ENCODE measurements at regions not wholly inside any gene's neighbourhood (a gene's known extent, or its start where the extent isn't known, plus 50 kb on each side); places are given as distances from the start of the nearest gene placed in this dataset.
"Not testable (repeated sequence)": the region's sequence is repeated elsewhere in the genome, so short reads cannot be mapped to it uniquely, and the experiment has no call there.

DNA sequence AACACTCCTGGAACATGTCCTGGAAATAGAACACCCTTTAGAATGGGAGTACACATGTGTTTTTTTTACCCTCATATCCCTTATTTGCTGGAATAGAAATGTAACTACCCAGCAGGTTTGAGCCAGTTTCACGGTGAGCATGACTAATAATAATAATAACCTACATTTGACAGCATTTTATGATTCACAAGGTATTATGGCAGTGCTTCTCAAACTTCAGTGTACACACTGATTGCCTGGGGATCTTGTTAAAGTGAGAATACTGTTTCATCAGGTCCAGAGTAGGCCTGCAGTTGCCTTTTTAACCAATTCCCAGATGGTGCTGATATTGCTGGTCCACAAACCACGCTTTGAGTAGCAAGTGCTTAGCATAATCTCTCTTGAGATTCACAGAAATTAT is 63.9 kb downstream of the NFKBIZ start:
- no peaks in the 10 kb centered on the region for H3K27me3 Mint-ChIP-seq (ENCODE audit: unreplicated experiment)
- no peak overlapping the region for H3K4me3 Mint-ChIP-seq (ENCODE audit: unreplicated experiment)
- H3K27ac Mint-ChIP-seq (ENCODE audit: unreplicated experiment) = no peak overlapping the region
- no peaks in the 10 kb centered on the region for H3K9me3 Mint-ChIP-seq (ENCODE audit: unreplicated experiment)
- TF ChIP-seq, protein P1, sequence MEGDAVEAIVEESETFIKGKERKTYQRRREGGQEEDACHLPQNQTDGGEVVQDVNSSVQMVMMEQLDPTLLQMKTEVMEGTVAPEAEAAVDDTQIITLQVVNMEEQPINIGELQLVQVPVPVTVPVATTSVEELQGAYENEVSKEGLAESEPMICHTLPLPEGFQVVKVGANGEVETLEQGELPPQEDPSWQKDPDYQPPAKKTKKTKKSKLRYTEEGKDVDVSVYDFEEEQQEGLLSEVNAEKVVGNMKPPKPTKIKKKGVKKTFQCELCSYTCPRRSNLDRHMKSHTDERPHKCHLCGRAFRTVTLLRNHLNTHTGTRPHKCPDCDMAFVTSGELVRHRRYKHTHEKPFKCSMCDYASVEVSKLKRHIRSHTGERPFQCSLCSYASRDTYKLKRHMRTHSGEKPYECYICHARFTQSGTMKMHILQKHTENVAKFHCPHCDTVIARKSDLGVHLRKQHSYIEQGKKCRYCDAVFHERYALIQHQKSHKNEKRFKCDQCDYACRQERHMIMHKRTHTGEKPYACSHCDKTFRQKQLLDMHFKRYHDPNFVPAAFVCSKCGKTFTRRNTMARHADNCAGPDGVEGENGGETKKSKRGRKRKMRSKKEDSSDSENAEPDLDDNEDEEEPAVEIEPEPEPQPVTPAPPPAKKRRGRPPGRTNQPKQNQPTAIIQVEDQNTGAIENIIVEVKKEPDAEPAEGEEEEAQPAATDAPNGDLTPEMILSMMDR (IDR thresholded peaks at IDR 0.05; ENCODE audit: partially characterized antibody, unreplicated experiment) = no peak
- H3K36me3 Mint-ChIP-seq (ENCODE audit: unreplicated experiment) = no peaks in the 10 kb centered on the region
- no peaks in the 10 kb centered on the region for H3K4me1 Mint-ChIP-seq (ENCODE audit: low read depth, unreplicated experiment)
- DNase-seq = no peak

- H3K27me3 Mint-ChIP-seq (ENCODE audit: unreplicated experiment); H3K9me3 Mint-ChIP-seq (ENCODE audit: unreplicated experiment); H3K36me3 Mint-ChIP-seq (ENCODE audit: unreplicated experiment); H3K4me3 Mint-ChIP-seq (ENCODE audit: unreplicated experiment); H3K27ac Mint-ChIP-seq (ENCODE audit: unreplicated experiment); DNase-seq; H3K4me1 Mint-ChIP-seq (ENCODE audit: low read depth, unreplicated experiment): not testable (repeated sequence)
Observed at GRCh38 chr3:101917761-101918160, 68.4 kb downstream of the NFKBIZ start.

DNA sequence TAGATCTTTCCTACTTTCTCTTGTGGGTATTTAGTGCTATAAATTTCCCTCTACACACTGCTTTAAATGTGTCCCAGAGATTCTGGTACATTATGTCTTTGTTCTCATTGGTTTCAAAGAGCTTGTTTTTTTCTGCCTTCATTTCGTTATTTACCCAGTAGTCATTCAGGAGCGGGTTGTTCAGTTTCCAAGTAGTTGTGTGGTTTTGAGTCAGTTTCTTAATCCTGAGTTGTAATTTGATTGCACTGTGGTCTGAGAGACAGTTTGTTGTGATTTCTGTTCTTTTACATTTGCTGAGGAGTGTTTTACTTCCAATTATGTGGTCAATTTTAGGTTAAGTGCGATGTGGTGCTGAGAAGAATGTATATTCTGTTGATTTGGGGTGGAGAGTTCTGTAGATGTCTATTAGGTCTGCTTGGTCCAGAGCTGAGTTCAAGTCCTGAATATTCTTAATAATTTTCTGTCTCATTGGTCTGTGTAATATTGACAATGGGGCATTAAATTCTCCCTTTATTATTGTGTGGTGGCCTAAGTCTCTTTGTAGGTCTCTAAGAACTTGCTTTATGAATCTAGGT is 72.9 kb downstream of the NFKBIZ start:
- DNase-seq; H3K9me3 Mint-ChIP-seq (ENCODE audit: unreplicated experiment); H3K4me1 Mint-ChIP-seq (ENCODE audit: low read depth, unreplicated experiment); H3K27ac Mint-ChIP-seq (ENCODE audit: unreplicated experiment); H3K36me3 Mint-ChIP-seq (ENCODE audit: unreplicated experiment); H3K4me3 Mint-ChIP-seq (ENCODE audit: unreplicated experiment); H3K27me3 Mint-ChIP-seq (ENCODE audit: unreplicated experiment): not testable (repeated sequence)

DNA sequence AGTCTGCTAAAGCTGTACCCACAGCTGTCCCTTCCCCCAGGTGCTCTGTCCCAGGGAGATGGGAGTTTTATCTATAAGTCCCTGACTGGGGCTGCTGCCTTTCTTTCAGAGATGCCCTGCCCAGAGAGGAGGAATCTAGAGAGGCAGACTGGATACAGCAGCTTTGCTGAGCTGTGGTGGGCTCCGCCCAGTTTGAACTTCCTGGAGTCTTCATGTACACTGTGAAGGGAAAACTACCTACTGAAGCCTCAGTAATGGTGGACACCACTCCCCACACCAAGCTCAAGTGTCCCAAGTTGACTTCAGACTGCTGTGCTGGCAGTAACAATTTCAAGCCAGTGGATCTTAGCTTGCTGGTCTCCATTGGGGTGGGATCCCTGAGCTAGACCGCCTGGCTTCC is 75.3 kb downstream of the NFKBIZ start:
- not testable (repeated sequence) for H3K27ac Mint-ChIP-seq (ENCODE audit: unreplicated experiment); H3K36me3 Mint-ChIP-seq (ENCODE audit: unreplicated experiment); H3K4me1 Mint-ChIP-seq (ENCODE audit: low read depth, unreplicated experiment); H3K4me3 Mint-ChIP-seq (ENCODE audit: unreplicated experiment); H3K27me3 Mint-ChIP-seq (ENCODE audit: unreplicated experiment); H3K9me3 Mint-ChIP-seq (ENCODE audit: unreplicated experiment); DNase-seq

DNA sequence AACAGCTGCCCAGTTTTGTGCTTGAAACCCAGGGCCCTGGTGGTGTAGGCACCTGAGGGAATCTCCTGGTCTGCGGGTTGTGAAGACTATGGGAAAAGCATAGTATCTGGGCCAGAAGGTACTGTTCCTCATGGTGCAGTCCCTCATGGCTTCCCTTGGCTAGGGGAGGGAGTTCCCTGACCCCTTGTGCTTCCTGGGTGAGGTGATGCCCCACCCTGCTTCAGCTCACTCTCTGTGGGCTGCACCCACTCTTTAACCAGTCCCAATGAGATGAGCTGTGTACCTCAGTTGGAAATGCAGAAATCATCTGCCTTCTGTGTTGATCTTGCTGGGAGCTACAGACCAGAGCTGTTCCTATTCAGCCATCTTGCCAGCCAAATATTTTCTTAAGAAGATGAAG is 75.8 kb downstream of the NFKBIZ start:
- not testable (repeated sequence) for H3K4me3 Mint-ChIP-seq (ENCODE audit: unreplicated experiment); H3K36me3 Mint-ChIP-seq (ENCODE audit: unreplicated experiment); H3K27me3 Mint-ChIP-seq (ENCODE audit: unreplicated experiment); H3K27ac Mint-ChIP-seq (ENCODE audit: unreplicated experiment); H3K4me1 Mint-ChIP-seq (ENCODE audit: low read depth, unreplicated experiment); DNase-seq; H3K9me3 Mint-ChIP-seq (ENCODE audit: unreplicated experiment)

- Mint-ChIP-seq H3K4me1 (ENCODE audit: low read depth, unreplicated experiment) (no peaks in the 10 kb centered on the region), H3K9me3 (ENCODE audit: unreplicated experiment) (no peaks in the 10 kb centered on the region), H3K27ac (ENCODE audit: unreplicated experiment) (no peak overlapping the region)
Observed at GRCh38 chr3:101925564-101925963, 76.2 kb downstream of the NFKBIZ start.

DNA sequence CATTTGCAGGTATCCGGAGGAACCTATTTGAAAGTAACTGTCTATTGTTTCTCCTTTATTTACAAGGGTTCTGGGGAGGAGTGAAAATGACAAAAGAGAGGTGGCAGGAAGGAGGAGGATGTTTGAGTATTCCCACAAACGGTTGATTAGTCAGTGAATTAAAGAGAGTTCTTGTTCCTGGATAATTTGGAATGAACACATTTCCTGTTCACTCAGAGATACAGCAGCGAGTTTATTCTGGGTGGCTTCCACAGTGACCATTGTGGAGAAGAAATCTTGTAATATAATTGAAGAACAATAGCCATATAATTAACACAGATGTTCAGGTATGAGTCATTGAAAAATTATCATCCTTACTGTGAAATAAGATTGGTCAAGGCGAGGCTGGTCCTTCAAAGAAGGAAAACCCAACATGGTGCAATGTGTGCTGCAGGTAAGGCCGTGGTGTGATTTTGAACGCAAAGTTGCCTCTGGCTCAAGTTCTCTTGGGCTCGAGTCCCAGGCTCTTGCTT is 77.3 kb downstream of the NFKBIZ start:
- no peaks in the 10 kb centered on the region for H3K9me3 Mint-ChIP-seq (ENCODE audit: unreplicated experiment)
- H3K27ac Mint-ChIP-seq (ENCODE audit: unreplicated experiment) = no peak overlapping the region
- TF ChIP-seq, protein P1 (IDR thresholded peaks at IDR 0.05; ENCODE audit: partially characterized antibody, unreplicated experiment) = no peak
- DNase-seq = no peak
- H3K27me3 Mint-ChIP-seq (ENCODE audit: unreplicated experiment) = no peaks in the 10 kb centered on the region
- no peaks in the 10 kb centered on the region for H3K4me1 Mint-ChIP-seq (ENCODE audit: low read depth, unreplicated experiment)
- no peak overlapping the region for H3K4me3 Mint-ChIP-seq (ENCODE audit: unreplicated experiment)
- H3K36me3 Mint-ChIP-seq (ENCODE audit: unreplicated experiment) = no peaks in the 10 kb centered on the region

More at GRCh38 chr3:101925564-101925963, 76.2 kb downstream of the NFKBIZ start:
- H3K27me3 Mint-ChIP-seq (ENCODE audit: unreplicated experiment) = no peaks in the 10 kb centered on the region
- H3K36me3 Mint-ChIP-seq (ENCODE audit: unreplicated experiment) = no peaks in the 10 kb centered on the region
- no peak for DNase-seq
- H3K4me3 Mint-ChIP-seq (ENCODE audit: unreplicated experiment) = no peak overlapping the region
- TF ChIP-seq, protein P1 (IDR thresholded peaks at IDR 0.05; ENCODE audit: partially characterized antibody, unreplicated experiment) = no peak
